ENCODE measurements at regions not wholly inside any gene's neighbourhood (a gene's known extent, or its start where the extent isn't known, plus 50 kb on each side); places are given as distances from the start of the nearest gene placed in this dataset.

DNA sequence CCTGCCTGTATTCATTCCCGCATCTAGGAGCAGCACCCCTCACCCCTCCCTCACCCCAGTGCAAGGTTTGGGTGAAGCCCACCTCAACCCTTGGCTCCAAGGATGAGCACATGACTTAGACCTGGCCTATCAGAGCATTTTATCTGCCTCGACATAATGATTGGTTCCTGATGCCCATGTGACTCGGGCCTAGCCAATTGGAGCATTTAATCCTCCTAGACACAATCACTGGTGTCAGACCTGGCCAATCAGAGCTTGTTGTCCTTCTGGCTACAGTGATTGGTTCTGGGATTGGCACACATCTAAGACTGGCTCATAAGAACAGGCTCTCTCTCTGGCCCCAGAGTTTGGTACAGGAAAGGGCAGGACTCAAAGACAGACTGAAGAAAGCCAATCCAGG lies 73.1 kb upstream of the MYL2 start:
- DNase-seq (ENCODE audit: low spot score) (no peak), ATAC-seq (no peak)
- ChIA-PET POLR2A (no interaction called here), CTCF (no interaction called here)
- peaks cover 3% of the 10 kb centered on the region; the same call in 1 of the 2 replicates for H3K36me3 Mint-ChIP-seq
- no peak overlapping the region for H3K27ac Mint-ChIP-seq
- H3K27me3 Mint-ChIP-seq (ENCODE audit: low read depth) = peaks cover 25% of the 10 kb centered on the region
- peaks cover 21% of the 10 kb centered on the region for H3K9me3 Mint-ChIP-seq
- H3K4me1 Mint-ChIP-seq = no peaks in the 10 kb centered on the region
- H3K4me3 Mint-ChIP-seq = no peak overlapping the region
- TF ChIP-seq, protein P1, sequence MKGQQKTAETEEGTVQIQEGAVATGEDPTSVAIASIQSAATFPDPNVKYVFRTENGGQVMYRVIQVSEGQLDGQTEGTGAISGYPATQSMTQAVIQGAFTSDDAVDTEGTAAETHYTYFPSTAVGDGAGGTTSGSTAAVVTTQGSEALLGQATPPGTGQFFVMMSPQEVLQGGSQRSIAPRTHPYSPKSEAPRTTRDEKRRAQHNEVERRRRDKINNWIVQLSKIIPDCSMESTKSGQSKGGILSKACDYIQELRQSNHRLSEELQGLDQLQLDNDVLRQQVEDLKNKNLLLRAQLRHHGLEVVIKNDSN (CRISPR knock-in tag; IDR thresholded peaks at IDR 0.05) = peak; percentile 77
- TF ChIP-seq, protein P2, sequence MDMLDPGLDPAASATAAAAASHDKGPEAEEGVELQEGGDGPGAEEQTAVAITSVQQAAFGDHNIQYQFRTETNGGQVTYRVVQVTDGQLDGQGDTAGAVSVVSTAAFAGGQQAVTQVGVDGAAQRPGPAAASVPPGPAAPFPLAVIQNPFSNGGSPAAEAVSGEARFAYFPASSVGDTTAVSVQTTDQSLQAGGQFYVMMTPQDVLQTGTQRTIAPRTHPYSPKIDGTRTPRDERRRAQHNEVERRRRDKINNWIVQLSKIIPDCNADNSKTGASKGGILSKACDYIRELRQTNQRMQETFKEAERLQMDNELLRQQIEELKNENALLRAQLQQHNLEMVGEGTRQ (CRISPR knock-in tag; IDR thresholded peaks at IDR 0.05) = peak; percentile 85
- peak; percentile 76 for TF ChIP-seq NFYB (CRISPR knock-in tag; conservative IDR thresholded peaks at IDR 0.05; ENCODE audit: low read depth)
- TF ChIP-seq, protein P3, sequence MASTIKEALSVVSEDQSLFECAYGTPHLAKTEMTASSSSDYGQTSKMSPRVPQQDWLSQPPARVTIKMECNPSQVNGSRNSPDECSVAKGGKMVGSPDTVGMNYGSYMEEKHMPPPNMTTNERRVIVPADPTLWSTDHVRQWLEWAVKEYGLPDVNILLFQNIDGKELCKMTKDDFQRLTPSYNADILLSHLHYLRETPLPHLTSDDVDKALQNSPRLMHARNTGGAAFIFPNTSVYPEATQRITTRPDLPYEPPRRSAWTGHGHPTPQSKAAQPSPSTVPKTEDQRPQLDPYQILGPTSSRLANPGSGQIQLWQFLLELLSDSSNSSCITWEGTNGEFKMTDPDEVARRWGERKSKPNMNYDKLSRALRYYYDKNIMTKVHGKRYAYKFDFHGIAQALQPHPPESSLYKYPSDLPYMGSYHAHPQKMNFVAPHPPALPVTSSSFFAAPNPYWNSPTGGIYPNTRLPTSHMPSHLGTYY (CRISPR knock-in tag; IDR thresholded peaks at IDR 0.05) = no peak
- TF ChIP-seq, protein P4, sequence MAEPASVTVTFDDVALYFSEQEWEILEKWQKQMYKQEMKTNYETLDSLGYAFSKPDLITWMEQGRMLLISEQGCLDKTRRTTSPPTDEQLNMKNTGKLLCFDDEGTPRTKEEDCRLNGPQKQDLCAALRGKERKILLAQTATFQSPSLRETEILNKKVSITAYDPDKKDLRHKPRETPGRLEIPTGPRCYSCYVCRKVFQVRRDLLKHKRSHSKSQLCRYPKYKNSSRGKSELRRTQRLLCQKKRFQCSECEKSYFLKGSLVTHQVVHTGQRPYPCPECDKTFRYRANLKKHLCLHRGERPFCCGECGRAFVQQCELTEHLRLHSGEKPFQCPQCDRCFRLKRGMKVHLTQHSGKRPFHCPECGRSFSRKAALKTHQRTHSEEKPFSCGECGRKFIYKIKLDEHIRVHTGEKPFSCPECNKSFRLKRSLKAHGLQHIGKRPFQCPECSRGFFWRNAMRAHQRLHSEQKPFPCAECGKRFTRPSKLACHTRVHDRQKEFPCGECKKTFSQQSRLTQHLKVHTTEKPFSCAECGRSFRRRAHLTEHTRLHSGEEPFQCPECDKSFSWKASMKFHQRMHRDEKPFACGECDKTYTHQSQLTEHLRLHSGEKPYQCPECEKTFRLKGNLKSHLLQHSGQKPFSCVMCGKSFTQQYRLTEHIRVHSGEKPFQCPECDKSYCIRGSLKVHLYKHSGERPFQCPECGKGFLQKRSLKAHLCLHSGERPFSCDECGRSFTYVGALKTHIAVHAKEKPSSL (CRISPR knock-in tag; conservative IDR thresholded peaks at IDR 0.05) = no peak
- no peak for TF ChIP-seq ZNF138 (CRISPR knock-in tag; conservative IDR thresholded peaks at IDR 0.05)
- no peak for TF ChIP-seq ATF1 (CRISPR knock-in tag; IDR thresholded peaks at IDR 0.05)
- TF ChIP-seq KAT7 (CRISPR knock-in tag; IDR thresholded peaks at IDR 0.05; ENCODE audit: borderline replicate concordance) = no peak

DNA sequence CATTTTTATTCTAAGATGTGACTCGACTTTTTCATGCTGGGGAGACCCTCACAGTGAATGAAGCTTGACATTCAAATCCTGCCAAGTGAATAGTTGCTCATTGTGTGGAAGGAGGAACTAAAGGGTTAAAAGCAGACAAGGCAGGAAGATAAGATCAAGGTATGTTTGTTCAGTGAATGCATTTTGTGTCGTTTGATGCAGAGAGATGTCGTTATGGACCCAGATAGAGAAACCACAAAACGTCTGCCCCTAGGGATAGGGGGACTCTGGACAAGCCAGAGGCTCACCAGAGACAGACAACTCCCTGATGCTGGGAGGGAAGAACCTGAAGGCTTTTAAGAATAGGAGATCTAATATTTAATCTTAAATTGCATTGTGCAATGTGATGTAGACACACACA lies 72.5 kb upstream of the MYL2 start:
- DNase-seq (ENCODE audit: low spot score) = no peak
- no peaks in the 10 kb centered on the region; the same call in 1 of the 2 replicates for H3K4me1 Mint-ChIP-seq
- H3K27ac Mint-ChIP-seq = no peak overlapping the region
- POLR2A ChIA-PET = no interaction called here
- no peak overlapping the region for H3K4me3 Mint-ChIP-seq
- CTCF ChIA-PET = no interaction called here
- peaks cover 16% of the 10 kb centered on the region for H3K9me3 Mint-ChIP-seq
- no peak for ATAC-seq
- peaks cover 22% of the 10 kb centered on the region for H3K27me3 Mint-ChIP-seq (ENCODE audit: low read depth)
- TF ChIP-seq, protein P5, sequence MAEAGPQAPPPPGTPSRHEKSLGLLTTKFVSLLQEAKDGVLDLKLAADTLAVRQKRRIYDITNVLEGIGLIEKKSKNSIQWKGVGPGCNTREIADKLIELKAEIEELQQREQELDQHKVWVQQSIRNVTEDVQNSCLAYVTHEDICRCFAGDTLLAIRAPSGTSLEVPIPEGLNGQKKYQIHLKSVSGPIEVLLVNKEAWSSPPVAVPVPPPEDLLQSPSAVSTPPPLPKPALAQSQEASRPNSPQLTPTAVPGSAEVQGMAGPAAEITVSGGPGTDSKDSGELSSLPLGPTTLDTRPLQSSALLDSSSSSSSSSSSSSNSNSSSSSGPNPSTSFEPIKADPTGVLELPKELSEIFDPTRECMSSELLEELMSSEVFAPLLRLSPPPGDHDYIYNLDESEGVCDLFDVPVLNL (CRISPR knock-in tag; IDR thresholded peaks at IDR 0.05; ENCODE audit: borderline replicate concordance, low read depth) = no peak
- no peak for TF ChIP-seq ZNF219 (CRISPR knock-in tag; IDR thresholded peaks at IDR 0.05; ENCODE audit: borderline replicate concordance)
- TF ChIP-seq SMAD4 (CRISPR knock-in tag; IDR thresholded peaks at IDR 0.05) = no peak
- no peak for TF ChIP-seq TEAD4 (CRISPR knock-in tag; IDR thresholded peaks at IDR 0.05)
- no peak for TF ChIP-seq SP1 (CRISPR knock-in tag; conservative IDR thresholded peaks at IDR 0.05)
- TF ChIP-seq, protein P6, sequence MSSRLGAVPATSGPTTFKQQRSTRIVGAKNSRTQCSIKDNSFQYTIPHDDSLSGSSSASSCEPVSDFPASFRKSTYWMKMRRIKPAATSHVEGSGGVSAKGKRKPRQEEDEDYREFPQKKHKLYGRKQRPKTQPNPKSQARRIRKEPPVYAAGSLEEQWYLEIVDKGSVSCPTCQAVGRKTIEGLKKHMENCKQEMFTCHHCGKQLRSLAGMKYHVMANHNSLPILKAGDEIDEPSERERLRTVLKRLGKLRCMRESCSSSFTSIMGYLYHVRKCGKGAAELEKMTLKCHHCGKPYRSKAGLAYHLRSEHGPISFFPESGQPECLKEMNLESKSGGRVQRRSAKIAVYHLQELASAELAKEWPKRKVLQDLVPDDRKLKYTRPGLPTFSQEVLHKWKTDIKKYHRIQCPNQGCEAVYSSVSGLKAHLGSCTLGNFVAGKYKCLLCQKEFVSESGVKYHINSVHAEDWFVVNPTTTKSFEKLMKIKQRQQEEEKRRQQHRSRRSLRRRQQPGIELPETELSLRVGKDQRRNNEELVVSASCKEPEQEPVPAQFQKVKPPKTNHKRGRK (CRISPR knock-in tag; IDR thresholded peaks at IDR 0.05; ENCODE audit: borderline replicate concordance) = no peak
- no peak for TF ChIP-seq FOXK1 (CRISPR knock-in tag; IDR thresholded peaks at IDR 0.05)
- TF ChIP-seq, protein P7, sequence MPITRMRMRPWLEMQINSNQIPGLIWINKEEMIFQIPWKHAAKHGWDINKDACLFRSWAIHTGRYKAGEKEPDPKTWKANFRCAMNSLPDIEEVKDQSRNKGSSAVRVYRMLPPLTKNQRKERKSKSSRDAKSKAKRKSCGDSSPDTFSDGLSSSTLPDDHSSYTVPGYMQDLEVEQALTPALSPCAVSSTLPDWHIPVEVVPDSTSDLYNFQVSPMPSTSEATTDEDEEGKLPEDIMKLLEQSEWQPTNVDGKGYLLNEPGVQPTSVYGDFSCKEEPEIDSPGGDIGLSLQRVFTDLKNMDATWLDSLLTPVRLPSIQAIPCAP (CRISPR knock-in tag; IDR thresholded peaks at IDR 0.05) = no peak
- TF ChIP-seq, protein P8, sequence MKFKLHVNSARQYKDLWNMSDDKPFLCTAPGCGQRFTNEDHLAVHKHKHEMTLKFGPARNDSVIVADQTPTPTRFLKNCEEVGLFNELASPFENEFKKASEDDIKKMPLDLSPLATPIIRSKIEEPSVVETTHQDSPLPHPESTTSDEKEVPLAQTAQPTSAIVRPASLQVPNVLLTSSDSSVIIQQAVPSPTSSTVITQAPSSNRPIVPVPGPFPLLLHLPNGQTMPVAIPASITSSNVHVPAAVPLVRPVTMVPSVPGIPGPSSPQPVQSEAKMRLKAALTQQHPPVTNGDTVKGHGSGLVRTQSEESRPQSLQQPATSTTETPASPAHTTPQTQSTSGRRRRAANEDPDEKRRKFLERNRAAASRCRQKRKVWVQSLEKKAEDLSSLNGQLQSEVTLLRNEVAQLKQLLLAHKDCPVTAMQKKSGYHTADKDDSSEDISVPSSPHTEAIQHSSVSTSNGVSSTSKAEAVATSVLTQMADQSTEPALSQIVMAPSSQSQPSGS (CRISPR knock-in tag; IDR thresholded peaks at IDR 0.05; ENCODE audit: borderline replicate concordance, low read depth) = no peak
- TF ChIP-seq ZBTB21 (CRISPR knock-in tag; IDR thresholded peaks at IDR 0.05; ENCODE audit: borderline replicate concordance) = no peak
- H3K36me3 Mint-ChIP-seq = no peaks in the 10 kb centered on the region
